HuH-7.5 (cell line): ENCODE measurements at regions not wholly inside any gene's neighbourhood (a gene's known extent, or its start where the extent isn't known, plus 50 kb on each side); places are given as distances from the start of the nearest gene placed in this dataset.

Source experiments
- DNase-seq: peaks from one replicate; pipeline ENCODE4 v3.0.0; 2011; ENCODE audit warnings: low spot score

GRCh38 chr7:76149847-76150691, 51.6 kb upstream of the SRRM3 start:
- no peak for DNase-seq
